ENCODE measurements at regions not wholly inside any gene's neighbourhood (a gene's known extent, or its start where the extent isn't known, plus 50 kb on each side); places are given as distances from the start of the nearest gene placed in this dataset.

GRCh38 chrY:16629146-16629545 is 1250.9 kb downstream of the CDY2B start:
- no peak for TF ChIP-seq EZH2 (IDR thresholded peaks at IDR 0.05; ENCODE audit: borderline replicate concordance, low read depth, low read length, severe bottlenecking)
- no peak for TF ChIP-seq MAX (IDR thresholded peaks at IDR 0.05; ENCODE audit: insufficient read depth, insufficient read length)
- TF ChIP-seq CTCF (IDR thresholded peaks at IDR 0.05; ENCODE audit: extremely low read depth in 1 of 2, insufficient read depth in 1 of 2, low read depth in 1 of 2, low read length in 2 of 2): no peak
- TF ChIP-seq GATA2 (IDR thresholded peaks at IDR 0.05; ENCODE audit: insufficient read depth, insufficient read length, low read depth, low read length): no peak

All from endothelial cell of umbilical vein (primary cell).